ENCODE measurements at regions not wholly inside any gene's neighbourhood (a gene's known extent, or its start where the extent isn't known, plus 50 kb on each side); places are given as distances from the start of the nearest gene placed in this dataset.
"Not testable (repeated sequence)": the region's sequence is repeated elsewhere in the genome, so short reads cannot be mapped to it uniquely, and the experiment has no call there.

GRCh38 chr1:222015686-222016085 lies 273.8 kb upstream of the DUSP10 start:
- DNase-seq (ENCODE audit: insufficient read length, low spot score) (no peak), FAIRE-seq (no peak)
- no peak for TF ChIP-seq POLR2A (IDR thresholded peaks at IDR 0.05; ENCODE audit: low read depth, low read length)

DNA sequence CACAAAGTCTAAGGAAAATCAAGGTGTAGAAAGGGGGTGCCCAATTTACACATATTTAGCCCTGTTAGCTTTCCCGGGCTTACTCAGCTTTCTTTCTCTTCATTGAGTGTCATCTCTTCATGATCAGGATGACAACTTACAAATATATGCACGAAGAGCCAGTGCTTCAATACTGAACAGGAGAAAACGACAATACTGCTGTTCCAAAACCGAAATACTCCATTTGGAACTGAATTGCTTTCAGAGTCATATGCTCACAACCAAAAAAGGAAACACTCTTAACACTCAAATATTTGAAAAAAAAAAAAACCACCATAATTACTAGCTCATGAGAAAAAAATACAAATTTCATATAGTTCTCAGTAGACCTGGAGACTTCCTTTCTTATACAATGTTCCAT lies 272.1 kb upstream of the DUSP10 start:
- DNase-seq (ENCODE audit: insufficient read length, low spot score) (no peak), FAIRE-seq (no peak)
- no peak for TF ChIP-seq POLR2A (IDR thresholded peaks at IDR 0.05; ENCODE audit: low read depth, low read length)

- no peak for FAIRE-seq
- no peak for DNase-seq (ENCODE audit: insufficient read length, low spot score)
- no peak for TF ChIP-seq POLR2A (IDR thresholded peaks at IDR 0.05; ENCODE audit: low read depth, low read length)
These were observed 270.9 kb upstream of the DUSP10 start for GRCh38 chr1:222012816-222013215.

DNA sequence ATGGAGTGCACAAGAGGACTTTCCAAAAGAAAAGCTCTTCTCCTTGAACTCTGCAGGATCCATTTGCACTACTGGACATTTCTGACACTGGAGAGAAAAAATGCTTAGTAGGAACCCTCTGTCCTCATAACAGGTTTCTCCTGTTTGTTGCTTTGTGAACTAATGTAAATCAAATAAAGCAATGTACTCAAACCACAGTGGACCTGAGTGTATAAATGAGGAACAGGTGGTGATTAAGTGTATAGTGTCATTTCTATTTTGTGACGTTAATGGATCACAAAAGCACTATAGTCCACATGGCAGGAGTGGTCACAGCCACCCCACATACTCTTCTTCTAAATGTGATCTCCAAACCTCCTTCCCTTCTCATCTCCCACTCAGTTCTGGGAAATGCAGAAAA lies 268.4 kb upstream of the DUSP10 start:
- DNase-seq (ENCODE audit: insufficient read length, low spot score), result no peak
- TF ChIP-seq POLR2A (IDR thresholded peaks at IDR 0.05; ENCODE audit: low read depth, low read length), result no peak
- no peak for FAIRE-seq

DNA sequence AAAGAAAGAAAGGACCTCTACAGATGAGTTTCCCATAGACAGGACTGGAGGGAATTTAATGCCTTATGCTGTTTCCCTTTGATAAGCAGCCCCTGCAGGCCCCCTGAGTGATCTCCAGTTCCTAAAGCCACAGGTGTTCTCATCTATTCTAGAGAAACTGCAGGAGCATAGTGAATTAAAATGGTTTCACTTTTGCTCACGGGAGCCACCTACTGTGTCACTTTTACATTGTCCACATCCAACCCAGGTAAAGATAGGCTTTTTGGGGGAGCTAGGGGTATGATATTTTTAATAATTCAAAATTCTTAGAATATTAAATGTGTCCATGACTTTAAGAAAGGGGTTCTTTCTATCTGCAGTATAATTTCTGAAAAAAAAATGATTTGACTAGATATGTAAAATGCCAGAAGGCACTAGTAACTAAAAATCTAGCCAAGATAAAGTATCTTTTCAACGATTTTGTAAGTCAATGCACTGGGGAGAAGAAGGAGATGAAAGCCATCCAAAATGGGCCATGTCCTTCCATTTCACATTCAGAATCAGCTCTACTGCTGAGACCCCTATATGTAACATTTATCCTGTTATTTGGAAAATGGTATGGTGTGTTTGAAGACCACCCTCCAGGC lies 267.3 kb upstream of the DUSP10 start:
- DNase-seq (ENCODE audit: insufficient read length, low spot score) (no peak), FAIRE-seq (no peak)
- TF ChIP-seq POLR2A (IDR thresholded peaks at IDR 0.05; ENCODE audit: low read depth, low read length), result no peak

GRCh38 chr1:222006715-222007114 lies 264.8 kb upstream of the DUSP10 start:
- DNase-seq (ENCODE audit: insufficient read length, low spot score) (no peak), FAIRE-seq (no peak)
- TF ChIP-seq POLR2A (IDR thresholded peaks at IDR 0.05; ENCODE audit: low read depth, low read length), result no peak

DNA sequence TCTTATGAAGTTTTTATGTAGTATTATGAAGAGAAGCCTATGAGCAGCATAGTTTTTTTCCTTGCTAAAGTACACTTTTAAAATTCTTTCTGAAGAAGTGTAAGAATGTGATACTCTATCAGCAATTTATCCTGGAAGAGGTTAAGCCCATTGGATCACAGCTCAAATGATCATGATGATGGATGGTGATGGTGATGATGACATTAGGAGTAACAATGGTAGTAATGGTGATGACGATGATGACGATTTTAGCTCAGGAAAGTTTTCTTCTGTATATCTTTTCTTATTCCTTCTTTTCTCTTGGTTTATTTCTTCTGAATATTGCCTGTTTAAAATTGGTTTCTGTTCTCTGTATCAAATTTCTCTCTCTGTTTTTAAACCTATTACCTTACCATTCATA lies 262.9 kb upstream of the DUSP10 start:
- TF ChIP-seq POLR2A (IDR thresholded peaks at IDR 0.05; ENCODE audit: low read depth, low read length), result no peak
- FAIRE-seq (no peak), DNase-seq (ENCODE audit: insufficient read length, low spot score) (no peak)

- TF ChIP-seq POLR2A (IDR thresholded peaks at IDR 0.05; ENCODE audit: low read depth, low read length), result no peak
These were observed 262.1 kb upstream of the DUSP10 start for GRCh38 chr1:222004034-222004433.

DNA sequence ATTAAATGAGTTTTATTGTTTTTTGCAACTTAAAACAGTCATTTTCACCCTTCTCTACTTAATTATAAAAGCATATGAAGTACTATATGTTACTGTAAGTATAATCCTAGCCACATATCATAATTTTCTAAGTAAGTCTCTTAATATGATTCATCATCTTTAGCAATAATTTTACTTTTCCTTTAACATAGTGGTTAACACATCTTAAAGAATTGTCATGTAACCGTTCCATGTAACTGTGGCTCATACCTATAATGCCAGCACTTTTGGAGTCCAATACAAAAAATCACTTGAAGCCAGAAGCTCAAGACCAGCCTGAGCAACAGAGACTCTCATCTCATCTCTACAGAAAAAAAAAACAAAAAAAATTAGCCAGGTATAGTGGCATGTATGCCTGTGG lies 260.6 kb upstream of the DUSP10 start:
- no peak for FAIRE-seq
- DNase-seq (ENCODE audit: insufficient read length, low spot score), result no peak
- TF ChIP-seq POLR2A (IDR thresholded peaks at IDR 0.05; ENCODE audit: low read depth, low read length), result no peak

More at GRCh38 chr1:222004034-222004433, 262.1 kb upstream of the DUSP10 start:
- DNase-seq (ENCODE audit: insufficient read length, low spot score) (no peak), FAIRE-seq (no peak)

DNA sequence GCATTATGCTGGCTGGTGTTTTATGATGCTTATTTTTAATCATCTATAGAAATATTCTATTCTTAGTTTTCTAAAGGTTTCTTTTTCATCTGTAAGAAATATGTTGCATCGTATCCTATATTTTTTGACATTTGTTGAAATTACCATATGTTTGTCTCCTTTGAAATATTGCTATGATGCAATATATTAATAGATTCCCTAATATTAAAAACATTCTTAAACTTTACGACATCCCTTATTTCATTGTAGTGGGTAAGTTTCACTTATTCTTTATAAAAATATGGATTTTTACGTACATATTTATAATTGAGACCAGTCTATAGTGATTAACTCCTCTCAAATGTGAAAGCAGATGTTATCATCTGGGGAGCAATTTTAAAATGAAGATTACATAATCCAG lies 258.2 kb upstream of the DUSP10 start:
- DNase-seq (ENCODE audit: insufficient read length, low spot score), result no peak
- no peak for TF ChIP-seq POLR2A (IDR thresholded peaks at IDR 0.05; ENCODE audit: low read depth, low read length)
- FAIRE-seq, result no peak

DNA sequence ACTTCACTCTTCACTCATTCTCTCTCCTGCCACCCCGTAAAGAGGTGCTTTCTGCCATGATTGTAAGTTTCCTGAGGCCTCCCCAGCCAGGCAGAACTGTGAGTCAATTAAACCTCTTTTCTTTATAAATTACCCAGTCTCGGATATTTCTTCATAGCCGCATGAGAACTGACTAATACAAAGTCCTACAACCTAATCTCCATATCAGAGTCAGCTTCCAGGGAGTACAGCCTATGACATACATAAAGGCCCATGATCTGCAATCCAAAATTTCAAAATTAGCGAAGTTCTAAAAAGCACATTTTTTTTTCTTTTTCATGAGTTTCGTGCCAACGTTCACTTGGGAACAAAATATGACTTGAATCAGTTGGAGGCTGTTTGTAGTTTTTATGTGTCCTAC lies 256.9 kb upstream of the DUSP10 start:
- DNase-seq (ENCODE audit: insufficient read length, low spot score) (no peak), FAIRE-seq (no peak)
- no peak for TF ChIP-seq POLR2A (IDR thresholded peaks at IDR 0.05; ENCODE audit: low read depth, low read length)

GRCh38 chr1:221998186-221998612 lies 256.3 kb upstream of the DUSP10 start:
- no peak for DNase-seq (ENCODE audit: insufficient read length, low spot score)
- FAIRE-seq, result no peak
- no peak for TF ChIP-seq POLR2A (IDR thresholded peaks at IDR 0.05; ENCODE audit: low read depth, low read length)

GRCh38 chr1:221997012-221997411 lies 255.1 kb upstream of the DUSP10 start:
- FAIRE-seq; DNase-seq (ENCODE audit: insufficient read length, low spot score): not testable (repeated sequence)

DNA sequence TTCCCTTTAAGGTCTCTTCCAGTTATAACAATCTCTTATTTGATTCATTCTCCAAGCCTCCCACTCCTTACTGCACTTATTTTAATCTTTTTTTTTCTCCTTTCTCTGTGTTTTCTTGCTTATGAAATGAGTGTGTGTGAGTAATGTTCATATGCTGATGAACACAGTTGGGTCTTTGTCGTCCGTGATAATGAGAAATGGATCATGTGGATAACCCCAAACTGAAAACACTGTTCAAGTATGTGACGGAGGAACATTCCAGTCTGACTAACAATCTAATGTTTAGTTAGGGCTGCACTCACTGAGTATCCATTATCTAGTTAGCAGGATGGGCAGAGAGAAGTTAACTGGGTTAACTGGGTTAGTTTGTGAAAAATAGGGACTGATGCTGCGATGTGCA lies 253.1 kb upstream of the DUSP10 start:
- FAIRE-seq (no peak), DNase-seq (ENCODE audit: insufficient read length, low spot score) (no peak)
- TF ChIP-seq POLR2A (IDR thresholded peaks at IDR 0.05; ENCODE audit: low read depth, low read length), result no peak

DNA sequence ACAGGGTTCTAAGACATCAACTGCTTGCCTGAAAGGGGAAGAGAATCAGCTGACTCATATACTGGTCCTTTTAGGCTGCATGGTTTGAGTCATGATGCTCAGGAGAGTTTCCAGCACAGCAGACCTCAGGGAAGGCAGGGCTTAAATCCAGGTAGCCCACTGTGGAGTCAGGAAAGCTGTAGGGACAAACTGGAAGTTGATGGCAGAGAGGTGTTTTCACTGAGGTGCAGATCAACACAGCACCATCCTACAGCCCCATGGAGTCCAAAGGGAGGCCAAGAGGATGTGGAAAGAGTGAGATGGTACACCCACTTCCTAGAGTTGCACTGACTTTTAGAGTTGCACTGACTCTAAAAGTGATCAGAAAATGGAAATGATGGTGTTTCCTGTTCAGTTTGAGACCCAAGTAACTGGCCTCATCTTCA lies 252.4 kb upstream of the DUSP10 start:
- no peak for FAIRE-seq

DNA sequence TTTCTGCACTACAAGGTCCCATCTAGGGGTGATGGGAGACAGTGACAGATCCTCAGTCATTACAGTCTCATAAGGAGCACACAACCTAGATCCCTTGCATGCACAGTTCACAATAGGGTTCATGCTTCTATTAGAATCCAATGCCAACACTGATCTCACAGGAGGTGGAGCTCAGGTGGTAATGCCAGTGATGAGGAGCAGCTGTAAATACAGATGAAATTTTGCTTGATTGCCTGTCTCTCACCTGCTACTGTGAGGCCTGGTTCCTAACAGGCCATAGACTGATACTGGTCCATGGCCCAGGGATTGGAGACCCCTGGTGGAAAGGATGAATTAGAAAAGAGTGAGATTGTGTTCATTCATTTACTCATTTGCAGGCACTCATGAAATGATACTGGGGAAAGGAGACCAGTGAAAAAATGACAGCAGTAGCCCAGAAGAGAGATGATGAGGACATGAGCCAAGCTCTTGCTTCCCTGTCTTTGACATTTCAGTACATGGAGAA lies 251.6 kb upstream of the DUSP10 start:
- TF ChIP-seq POLR2A (IDR thresholded peaks at IDR 0.05; ENCODE audit: low read depth, low read length), result no peak
- DNase-seq (ENCODE audit: insufficient read length, low spot score) (no peak), FAIRE-seq (no peak)

More for the DNA sequence above, 252.4 kb upstream of the DUSP10 start:
- no peak for TF ChIP-seq POLR2A (IDR thresholded peaks at IDR 0.05; ENCODE audit: low read depth, low read length)
- no peak for DNase-seq (ENCODE audit: insufficient read length, low spot score)
